ENCODE measurements at regions not wholly inside any gene's neighbourhood (a gene's known extent, or its start where the extent isn't known, plus 50 kb on each side); places are given as distances from the start of the nearest gene placed in this dataset.

GRCh38 chr11:110028921-110029320, 64.3 kb upstream of the ZC3H12C start:
- Histone ChIP-seq H3K4me1 (ENCODE audit: insufficient read depth, insufficient read length) (no peaks in the 10 kb centered on the region), H3K4me3 (ENCODE audit: insufficient read length, low read depth) (no peak overlapping the region), H3K36me3 (ENCODE audit: insufficient read depth, insufficient read length, low read length) (no peaks in the 10 kb centered on the region), H3K27me3 (ENCODE audit: insufficient read depth, insufficient read length) (no peaks in the 10 kb centered on the region), H3K9ac (ENCODE audit: insufficient read length, low read depth) (no peak overlapping the region), H3K9me3 (ENCODE audit: insufficient read depth, low read length) (no peaks in the 10 kb centered on the region)
- TF ChIP-seq YY1 (IDR thresholded peaks at IDR 0.05; ENCODE audit: insufficient read depth, insufficient read length): no peak
- TF ChIP-seq ZNF274 (IDR thresholded peaks at IDR 0.05; ENCODE audit: low read depth, low read length): no peak
- no peak for TF ChIP-seq SUZ12 (IDR thresholded peaks at IDR 0.05; ENCODE audit: extremely low read depth, insufficient read depth, insufficient read length)
- no peak for DNase-seq (ENCODE audit: low read depth, low spot score)

- Histone ChIP-seq H3K4me3 (ENCODE audit: insufficient read length, low read depth) (no peak overlapping the region), H3K4me1 (ENCODE audit: insufficient read depth, insufficient read length) (no peaks in the 10 kb centered on the region), H3K9ac (ENCODE audit: insufficient read length, low read depth) (no peak overlapping the region), H3K9me3 (ENCODE audit: insufficient read depth, low read length) (no peaks in the 10 kb centered on the region), H3K27me3 (ENCODE audit: insufficient read depth, insufficient read length) (no peaks in the 10 kb centered on the region), H3K36me3 (ENCODE audit: insufficient read depth, insufficient read length, low read length) (no peaks in the 10 kb centered on the region)
- TF ChIP-seq YY1 (IDR thresholded peaks at IDR 0.05; ENCODE audit: insufficient read depth, insufficient read length) (no peak), ZNF274 (IDR thresholded peaks at IDR 0.05; ENCODE audit: low read depth, low read length) (no peak), SUZ12 (IDR thresholded peaks at IDR 0.05; ENCODE audit: extremely low read depth, insufficient read depth, insufficient read length) (no peak)
- DNase-seq (ENCODE audit: low read depth, low spot score): no peak
Observed at GRCh38 chr11:110029714-110030113, 63.5 kb upstream of the ZC3H12C start.

- no peak for DNase-seq (ENCODE audit: low read depth, low spot score)
- H3K36me3 ChIP-seq (ENCODE audit: insufficient read depth, insufficient read length, low read length): no peaks in the 10 kb centered on the region
- TF ChIP-seq SUZ12 (IDR thresholded peaks at IDR 0.05; ENCODE audit: extremely low read depth, insufficient read depth, insufficient read length) (no peak), ZNF274 (IDR thresholded peaks at IDR 0.05; ENCODE audit: low read depth, low read length) (no peak), YY1 (IDR thresholded peaks at IDR 0.05; ENCODE audit: insufficient read depth, insufficient read length) (no peak)
- H3K27me3 ChIP-seq (ENCODE audit: insufficient read depth, insufficient read length): no peaks in the 10 kb centered on the region
- H3K9me3 ChIP-seq (ENCODE audit: insufficient read depth, low read length): no peaks in the 10 kb centered on the region
- no peaks in the 10 kb centered on the region for H3K4me1 ChIP-seq (ENCODE audit: insufficient read depth, insufficient read length)
- no peak overlapping the region for H3K9ac ChIP-seq (ENCODE audit: insufficient read length, low read depth)
- H3K4me3 ChIP-seq (ENCODE audit: insufficient read length, low read depth): no peak overlapping the region
Observed at GRCh38 chr11:110031171-110031570, 62.0 kb upstream of the ZC3H12C start.

- H3K4me3 ChIP-seq (ENCODE audit: insufficient read length, low read depth): no peak overlapping the region
- DNase-seq (ENCODE audit: low read depth, low spot score): no peak
- TF ChIP-seq YY1 (IDR thresholded peaks at IDR 0.05; ENCODE audit: insufficient read depth, insufficient read length) (no peak), ZNF274 (IDR thresholded peaks at IDR 0.05; ENCODE audit: low read depth, low read length) (no peak), SUZ12 (IDR thresholded peaks at IDR 0.05; ENCODE audit: extremely low read depth, insufficient read depth, insufficient read length) (no peak)
- H3K4me1 ChIP-seq (ENCODE audit: insufficient read depth, insufficient read length): no peaks in the 10 kb centered on the region
- H3K36me3 ChIP-seq (ENCODE audit: insufficient read depth, insufficient read length, low read length): no peaks in the 10 kb centered on the region
- H3K9me3 ChIP-seq (ENCODE audit: insufficient read depth, low read length): no peaks in the 10 kb centered on the region
- H3K27me3 ChIP-seq (ENCODE audit: insufficient read depth, insufficient read length): no peaks in the 10 kb centered on the region
- H3K9ac ChIP-seq (ENCODE audit: insufficient read length, low read depth): no peak overlapping the region
Observed at GRCh38 chr11:110032259-110032658, 60.9 kb upstream of the ZC3H12C start.

GRCh38 chr11:110032957-110033570, 60.1 kb upstream of the ZC3H12C start:
- H3K27me3 ChIP-seq (ENCODE audit: insufficient read depth, insufficient read length): no peaks in the 10 kb centered on the region
- no peak overlapping the region for H3K4me3 ChIP-seq (ENCODE audit: insufficient read length, low read depth)
- H3K4me1 ChIP-seq (ENCODE audit: insufficient read depth, insufficient read length): no peaks in the 10 kb centered on the region
- no peak for DNase-seq (ENCODE audit: low read depth, low spot score)
- H3K36me3 ChIP-seq (ENCODE audit: insufficient read depth, insufficient read length, low read length): no peaks in the 10 kb centered on the region
- H3K9ac ChIP-seq (ENCODE audit: insufficient read length, low read depth): no peak overlapping the region
- TF ChIP-seq YY1 (IDR thresholded peaks at IDR 0.05; ENCODE audit: insufficient read depth, insufficient read length): no peak
- no peak for TF ChIP-seq ZNF274 (IDR thresholded peaks at IDR 0.05; ENCODE audit: low read depth, low read length)
- no peak for TF ChIP-seq SUZ12 (IDR thresholded peaks at IDR 0.05; ENCODE audit: extremely low read depth, insufficient read depth, insufficient read length)
- H3K9me3 ChIP-seq (ENCODE audit: insufficient read depth, low read length): no peaks in the 10 kb centered on the region

- Histone ChIP-seq H3K9ac (ENCODE audit: insufficient read length, low read depth) (no peak overlapping the region), H3K9me3 (ENCODE audit: insufficient read depth, low read length) (peaks cover 1% of the 10 kb centered on the region; the same call in 1 of the 2 replicates), H3K4me1 (ENCODE audit: insufficient read depth, insufficient read length) (no peaks in the 10 kb centered on the region), H3K27me3 (ENCODE audit: insufficient read depth, insufficient read length) (no peaks in the 10 kb centered on the region), H3K4me3 (ENCODE audit: insufficient read length, low read depth) (no peak overlapping the region), H3K36me3 (ENCODE audit: insufficient read depth, insufficient read length, low read length) (no peaks in the 10 kb centered on the region)
- TF ChIP-seq SUZ12 (IDR thresholded peaks at IDR 0.05; ENCODE audit: extremely low read depth, insufficient read depth, insufficient read length) (no peak), ZNF274 (IDR thresholded peaks at IDR 0.05; ENCODE audit: low read depth, low read length) (no peak), YY1 (IDR thresholded peaks at IDR 0.05; ENCODE audit: insufficient read depth, insufficient read length) (no peak)
- no peak for DNase-seq (ENCODE audit: low read depth, low spot score)
Observed at GRCh38 chr11:110034806-110035205, 58.4 kb upstream of the ZC3H12C start.

GRCh38 chr11:110035357-110035756, 57.8 kb upstream of the ZC3H12C start:
- Histone ChIP-seq H3K4me1 (ENCODE audit: insufficient read depth, insufficient read length) (no peaks in the 10 kb centered on the region), H3K9ac (ENCODE audit: insufficient read length, low read depth) (no peak overlapping the region), H3K36me3 (ENCODE audit: insufficient read depth, insufficient read length, low read length) (no peaks in the 10 kb centered on the region), H3K4me3 (ENCODE audit: insufficient read length, low read depth) (no peak overlapping the region), H3K27me3 (ENCODE audit: insufficient read depth, insufficient read length) (no peaks in the 10 kb centered on the region), H3K9me3 (ENCODE audit: insufficient read depth, low read length) (peaks cover 3% of the 10 kb centered on the region; the same call in 1 of the 2 replicates)
- no peak for DNase-seq (ENCODE audit: low read depth, low spot score)
- no peak for TF ChIP-seq SUZ12 (IDR thresholded peaks at IDR 0.05; ENCODE audit: extremely low read depth, insufficient read depth, insufficient read length)
- no peak for TF ChIP-seq YY1 (IDR thresholded peaks at IDR 0.05; ENCODE audit: insufficient read depth, insufficient read length)
- no peak for TF ChIP-seq ZNF274 (IDR thresholded peaks at IDR 0.05; ENCODE audit: low read depth, low read length)

Data from NT2/D1 (cell line).